Panc1 (cell line): ENCODE measurements at regions not wholly inside any gene's neighbourhood (a gene's known extent, or its start where the extent isn't known, plus 50 kb on each side); places are given as distances from the start of the nearest gene placed in this dataset.

ENCODE experiments used
- ATAC-seq: fragments of 200-7000 bp; cut with Tn5 transposase; 2 replicates; pipeline ENCODE4 v1.9.1; 2020; ENCODE audit warnings: mild to moderate bottlenecking, moderate library complexity
- BruUV-seq: library from RNA; stranded (reverse); fragments of 400-500 nt; replicated peaks from 2 replicates; lab custom pipeline; 2021; lab: Mats Ljungman, UMichigan
- CTCF ChIA-PET: fragments of 300-600 bp; sonication (Branson Sonifier 250); formaldehyde crosslinking; loops from one replicate; lab custom pipeline; 2022; ENCODE audit warnings: antibody characterized with exemption; lab: Charles Lee
- POLR2A ChIA-PET: fragments of 300-600 bp; sonication (Branson Sonifier 250); formaldehyde crosslinking; loops from one replicate; lab custom pipeline; 2022; ENCODE audit warnings: antibody characterized with exemption; lab: Charles Lee
- DNase-seq: peaks from one replicate; pipeline ENCODE4 v3.0.0-alpha.2; 2010; ENCODE audit warnings: low read depth, low spot score
- H3K27ac ChIP-seq: 2 replicates; pipeline ENCODE4 v1.5.1; 2011; ENCODE audit warnings: mild to moderate bottlenecking, low read length, inconsistent platforms
- H3K27me3 ChIP-seq: fragments of 200-500 bp; sonication (Bioruptor generic); 2 replicates; pipeline ENCODE4 v1.6.0; 2014; ENCODE audit warnings: low read length, inconsistent platforms; ENCODE audit not compliant: control insufficient read depth, insufficient read depth
- H3K36me3 ChIP-seq: fragments of 200-500 bp; sonication (Bioruptor generic); 2 replicates; pipeline ENCODE4 v1.5.1; 2014; ENCODE audit warnings: inconsistent platforms, mild to moderate bottlenecking, low read length, moderate library complexity; ENCODE audit not compliant: control insufficient read depth, insufficient read depth
- H3K4me1 ChIP-seq: 2 replicates; pipeline ENCODE4 v1.5.1; 2011; ENCODE audit warnings: inconsistent platforms, mild to moderate bottlenecking, low read length, moderate library complexity; ENCODE audit not compliant: control insufficient read depth, insufficient read depth
- H3K4me3 ChIP-seq, 2 experiments: 2 replicates each; pipeline ENCODE4 v1.5.1; 2011 to 2012; ENCODE audit warnings: low read depth in 2 of 2, low read length in 2 of 2, mild to moderate bottlenecking in 2 of 2, inconsistent platforms in 1 of 2, moderate library complexity in 1 of 2
- H3K9me3 ChIP-seq: fragments of 200-500 bp; sonication (Bioruptor generic); 2 replicates; pipeline ENCODE4 v1.5.1; 2014; ENCODE audit warnings: low read depth, mild to moderate bottlenecking, inconsistent platforms, low read length, moderate library complexity; ENCODE audit not compliant: control insufficient read depth, insufficient read depth
- POLR2AphosphoS5 ChIP-seq: IDR thresholded peaks from 2 replicates; pipeline ENCODE4 v1.6.1; 2012; ENCODE audit warnings: mild to moderate bottlenecking, low read depth, low read length, moderate library complexity
- SIN3A ChIP-seq: IDR thresholded peaks from 2 replicates; pipeline ENCODE4 v1.6.1; 2012; ENCODE audit warnings: low read depth, mild to moderate bottlenecking, low read length, moderate library complexity, borderline replicate concordance; ENCODE audit not compliant: insufficient read depth
- TCF7L2 ChIP-seq: IDR thresholded peaks from 2 replicates; pipeline ENCODE4 v1.6.1; 2011; ENCODE audit warnings: mild to moderate bottlenecking, low read depth, low read length, inconsistent platforms
- in situ Hi-C: cut with HindIII; loops from 2 replicates; pipeline ENCODE4 v1.10.0; 2016; ENCODE audit warnings: low sequenced_read_pairs, low pct_unique_long_range_greater_than_20kb
- intact Hi-C: fragments of 100-400 bp; cut with micrococcal nuclease; formaldehyde crosslinking; loops from one replicate; pipeline ENCODE4 v1.10.0; 2022; ENCODE audit not compliant: unreplicated experiment
- TF ChIP-seq, protein P1 (sequence below): fragments of 450-650 bp; IDR thresholded peaks from 2 replicates; pipeline ENCODE4 v1.5.1; 2017; ENCODE audit warnings: mild to moderate bottlenecking
- TF ChIP-seq, protein P2 (sequence below), 2 experiments: IDR thresholded peaks; 2 replicates each; pipeline ENCODE4 v1.6.1; 2011 to 2012; ENCODE audit warnings: low read depth in 2 of 2, control low read depth in 1 of 2, low read length in 1 of 2, mild to moderate bottlenecking in 1 of 2, moderate library complexity in 1 of 2; ENCODE audit not compliant: insufficient read depth in 1 of 2

DNA sequence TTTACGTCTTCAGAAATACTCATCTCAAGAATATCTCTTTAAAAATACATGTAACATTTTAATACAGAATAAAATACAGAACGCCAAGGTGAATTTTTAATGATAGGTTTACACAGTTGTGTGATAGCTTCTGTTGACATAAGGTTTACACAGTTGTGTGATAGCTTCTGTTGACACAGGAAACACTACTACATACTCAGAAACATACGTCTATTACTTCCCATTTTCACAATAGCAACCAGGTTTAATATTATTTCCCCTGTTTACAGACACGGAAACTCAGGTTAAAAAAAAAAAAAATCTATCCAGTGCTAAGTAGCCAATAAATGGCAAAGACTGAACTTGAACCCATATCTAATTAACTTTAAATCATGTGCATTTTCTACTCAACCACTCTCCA lies 571.2 kb downstream of the LIG4 start:
- ChIA-PET CTCF (no interaction called here), POLR2A (no interaction called here)
- no peak for ATAC-seq
- Histone ChIP-seq H3K4me3 (no peak overlapping the region), H3K27me3 (no peaks in the 10 kb centered on the region), H3K27ac (no peak overlapping the region), H3K4me1 (no peaks in the 10 kb centered on the region), H3K9me3 (no peaks in the 10 kb centered on the region), H3K36me3 (no peaks in the 10 kb centered on the region)
- no TSS peak for BruUV-seq
- no peak for DNase-seq
- in situ Hi-C loops = no loop called here
- intact Hi-C loops = no loop called here
- TF ChIP-seq POLR2AphosphoS5 (no peak), SIN3A (no peak), TCF7L2 (no peak)
- TF ChIP-seq, protein P1, sequence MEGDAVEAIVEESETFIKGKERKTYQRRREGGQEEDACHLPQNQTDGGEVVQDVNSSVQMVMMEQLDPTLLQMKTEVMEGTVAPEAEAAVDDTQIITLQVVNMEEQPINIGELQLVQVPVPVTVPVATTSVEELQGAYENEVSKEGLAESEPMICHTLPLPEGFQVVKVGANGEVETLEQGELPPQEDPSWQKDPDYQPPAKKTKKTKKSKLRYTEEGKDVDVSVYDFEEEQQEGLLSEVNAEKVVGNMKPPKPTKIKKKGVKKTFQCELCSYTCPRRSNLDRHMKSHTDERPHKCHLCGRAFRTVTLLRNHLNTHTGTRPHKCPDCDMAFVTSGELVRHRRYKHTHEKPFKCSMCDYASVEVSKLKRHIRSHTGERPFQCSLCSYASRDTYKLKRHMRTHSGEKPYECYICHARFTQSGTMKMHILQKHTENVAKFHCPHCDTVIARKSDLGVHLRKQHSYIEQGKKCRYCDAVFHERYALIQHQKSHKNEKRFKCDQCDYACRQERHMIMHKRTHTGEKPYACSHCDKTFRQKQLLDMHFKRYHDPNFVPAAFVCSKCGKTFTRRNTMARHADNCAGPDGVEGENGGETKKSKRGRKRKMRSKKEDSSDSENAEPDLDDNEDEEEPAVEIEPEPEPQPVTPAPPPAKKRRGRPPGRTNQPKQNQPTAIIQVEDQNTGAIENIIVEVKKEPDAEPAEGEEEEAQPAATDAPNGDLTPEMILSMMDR = no peak
- TF ChIP-seq, protein P2, sequence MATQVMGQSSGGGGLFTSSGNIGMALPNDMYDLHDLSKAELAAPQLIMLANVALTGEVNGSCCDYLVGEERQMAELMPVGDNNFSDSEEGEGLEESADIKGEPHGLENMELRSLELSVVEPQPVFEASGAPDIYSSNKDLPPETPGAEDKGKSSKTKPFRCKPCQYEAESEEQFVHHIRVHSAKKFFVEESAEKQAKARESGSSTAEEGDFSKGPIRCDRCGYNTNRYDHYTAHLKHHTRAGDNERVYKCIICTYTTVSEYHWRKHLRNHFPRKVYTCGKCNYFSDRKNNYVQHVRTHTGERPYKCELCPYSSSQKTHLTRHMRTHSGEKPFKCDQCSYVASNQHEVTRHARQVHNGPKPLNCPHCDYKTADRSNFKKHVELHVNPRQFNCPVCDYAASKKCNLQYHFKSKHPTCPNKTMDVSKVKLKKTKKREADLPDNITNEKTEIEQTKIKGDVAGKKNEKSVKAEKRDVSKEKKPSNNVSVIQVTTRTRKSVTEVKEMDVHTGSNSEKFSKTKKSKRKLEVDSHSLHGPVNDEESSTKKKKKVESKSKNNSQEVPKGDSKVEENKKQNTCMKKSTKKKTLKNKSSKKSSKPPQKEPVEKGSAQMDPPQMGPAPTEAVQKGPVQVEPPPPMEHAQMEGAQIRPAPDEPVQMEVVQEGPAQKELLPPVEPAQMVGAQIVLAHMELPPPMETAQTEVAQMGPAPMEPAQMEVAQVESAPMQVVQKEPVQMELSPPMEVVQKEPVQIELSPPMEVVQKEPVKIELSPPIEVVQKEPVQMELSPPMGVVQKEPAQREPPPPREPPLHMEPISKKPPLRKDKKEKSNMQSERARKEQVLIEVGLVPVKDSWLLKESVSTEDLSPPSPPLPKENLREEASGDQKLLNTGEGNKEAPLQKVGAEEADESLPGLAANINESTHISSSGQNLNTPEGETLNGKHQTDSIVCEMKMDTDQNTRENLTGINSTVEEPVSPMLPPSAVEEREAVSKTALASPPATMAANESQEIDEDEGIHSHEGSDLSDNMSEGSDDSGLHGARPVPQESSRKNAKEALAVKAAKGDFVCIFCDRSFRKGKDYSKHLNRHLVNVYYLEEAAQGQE (IDR thresholded peaks at IDR 0.05; ENCODE audit: insufficient read depth in 1 of 2, low read depth in 2 of 2, low read length in 1 of 2) = no peak

DNA sequence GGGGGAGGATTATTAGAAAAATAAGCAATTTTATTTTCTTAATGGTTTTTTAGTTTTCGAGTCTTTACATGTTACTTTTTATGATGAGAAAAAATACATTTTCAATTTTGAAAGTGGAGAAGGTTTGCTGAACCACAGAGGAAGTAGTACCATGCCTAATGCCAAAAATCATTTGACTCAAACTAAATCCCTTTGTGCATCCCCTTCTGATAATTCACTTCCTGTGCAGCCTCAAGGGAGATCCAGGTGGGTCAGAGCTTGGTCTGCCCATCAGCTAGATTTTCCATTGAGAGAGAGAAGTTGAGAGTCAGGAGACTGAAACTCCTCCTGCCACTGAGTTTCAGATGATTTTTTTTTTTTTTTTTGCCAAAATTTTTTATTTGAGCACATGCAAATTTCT lies 571.7 kb downstream of the LIG4 start:
- Histone ChIP-seq H3K27ac (no peak overlapping the region), H3K9me3 (no peaks in the 10 kb centered on the region), H3K4me3 (no peak overlapping the region), H3K4me1 (no peaks in the 10 kb centered on the region), H3K27me3 (no peaks in the 10 kb centered on the region), H3K36me3 (no peaks in the 10 kb centered on the region)
- no TSS peak for BruUV-seq
- DNase-seq (no peak), ATAC-seq (no peak)
- in situ Hi-C loops (no loop called here), intact Hi-C loops (no loop called here)
- no peak for TF ChIP-seq SIN3A
- no peak for TF ChIP-seq POLR2AphosphoS5
- TF ChIP-seq, protein P1 = no peak
- TF ChIP-seq, protein P2 (IDR thresholded peaks at IDR 0.05; ENCODE audit: insufficient read depth in 1 of 2, low read depth in 2 of 2, low read length in 1 of 2) = no peak
- TF ChIP-seq TCF7L2 = no peak
- ChIA-PET POLR2A (no interaction called here), CTCF (no interaction called here)
